ENCODE measurements at regions not wholly inside any gene's neighbourhood (a gene's known extent, or its start where the extent isn't known, plus 50 kb on each side); places are given as distances from the start of the nearest gene placed in this dataset.

DNA sequence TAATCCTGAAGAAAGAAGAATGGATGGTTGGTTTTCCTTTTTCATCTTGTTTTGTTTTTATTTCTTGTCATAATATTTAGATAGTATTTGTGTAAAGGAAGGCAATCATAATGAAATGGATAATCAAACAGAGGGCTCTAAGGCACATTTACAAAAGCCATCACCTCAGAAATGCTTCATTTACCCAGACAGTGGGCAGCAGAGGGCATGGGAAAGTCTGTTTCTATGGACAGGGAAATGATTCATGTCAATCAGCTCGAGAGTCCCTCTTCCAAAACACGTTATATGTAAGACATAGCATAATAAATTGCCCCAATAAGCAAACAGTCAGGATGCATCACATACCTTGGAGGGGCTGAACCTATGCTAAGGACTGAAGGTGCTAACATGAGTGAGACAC, 426.1 kb downstream of the PLPP3 start:
- WGBS, 5 donors, result 73 to 87% (median 81%) methylated on average over 2 of the region's 2 CpGs
- Histone ChIP-seq H3K4me3 (no peak overlapping the region), H3K27me3 (replicated peaks in 1 of 7) (no peaks in the 10 kb centered on the region), H3K27ac (no peak overlapping the region), H3K9me3 (no peaks in the 10 kb centered on the region), H3K36me3 (no peaks in the 10 kb centered on the region), H3K4me1 (no peaks in the 10 kb centered on the region)
- intact Hi-C loops (cut with DNase I; ENCODE audit: low total_unique reads), result no loop called here
- no peak for DNase-seq
- TF ChIP-seq POLR2A (IDR thresholded peaks at IDR 0.05) (no peak), POLR2AphosphoS5 (IDR thresholded peaks at IDR 0.05) (no peak)
- TF ChIP-seq, protein P1, sequence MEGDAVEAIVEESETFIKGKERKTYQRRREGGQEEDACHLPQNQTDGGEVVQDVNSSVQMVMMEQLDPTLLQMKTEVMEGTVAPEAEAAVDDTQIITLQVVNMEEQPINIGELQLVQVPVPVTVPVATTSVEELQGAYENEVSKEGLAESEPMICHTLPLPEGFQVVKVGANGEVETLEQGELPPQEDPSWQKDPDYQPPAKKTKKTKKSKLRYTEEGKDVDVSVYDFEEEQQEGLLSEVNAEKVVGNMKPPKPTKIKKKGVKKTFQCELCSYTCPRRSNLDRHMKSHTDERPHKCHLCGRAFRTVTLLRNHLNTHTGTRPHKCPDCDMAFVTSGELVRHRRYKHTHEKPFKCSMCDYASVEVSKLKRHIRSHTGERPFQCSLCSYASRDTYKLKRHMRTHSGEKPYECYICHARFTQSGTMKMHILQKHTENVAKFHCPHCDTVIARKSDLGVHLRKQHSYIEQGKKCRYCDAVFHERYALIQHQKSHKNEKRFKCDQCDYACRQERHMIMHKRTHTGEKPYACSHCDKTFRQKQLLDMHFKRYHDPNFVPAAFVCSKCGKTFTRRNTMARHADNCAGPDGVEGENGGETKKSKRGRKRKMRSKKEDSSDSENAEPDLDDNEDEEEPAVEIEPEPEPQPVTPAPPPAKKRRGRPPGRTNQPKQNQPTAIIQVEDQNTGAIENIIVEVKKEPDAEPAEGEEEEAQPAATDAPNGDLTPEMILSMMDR (IDR thresholded peaks at IDR 0.05 in 8 of 11, conservative IDR thresholded peaks at IDR 0.05 in 3 of 11), result no peak

DNA sequence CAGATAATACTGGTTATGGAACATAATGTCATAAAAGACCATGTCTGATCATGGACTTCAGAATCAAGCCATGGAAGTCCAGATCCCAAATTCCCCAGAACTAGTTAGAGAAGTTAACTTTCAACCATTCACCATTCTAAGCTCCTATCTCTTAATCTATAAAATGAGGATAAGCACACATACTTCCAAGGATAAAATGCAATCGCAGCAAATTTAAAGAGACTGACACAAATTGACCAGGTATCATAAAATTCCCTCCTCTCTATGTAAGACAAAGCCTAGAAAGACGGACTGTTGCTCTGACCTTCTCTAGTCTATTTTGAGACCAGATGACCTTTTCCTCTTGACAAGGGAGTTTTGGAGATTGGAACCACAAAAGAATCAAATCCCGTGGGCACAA, 426.7 kb downstream of the PLPP3 start:
- Histone ChIP-seq H3K27me3 (replicated peaks in 1 of 7) (no peaks in the 10 kb centered on the region), H3K36me3 (no peaks in the 10 kb centered on the region), H3K27ac (no peak overlapping the region), H3K4me3 (no peak overlapping the region), H3K9me3 (no peaks in the 10 kb centered on the region), H3K4me1 (no peaks in the 10 kb centered on the region)
- no peak for DNase-seq
- intact Hi-C loops (cut with DNase I; ENCODE audit: low total_unique reads), result no loop called here
- WGBS, 5 donors, result 74 to 83% (median 78%) methylated on average over 3 of the region's 3 CpGs
- TF ChIP-seq, protein P1 (IDR thresholded peaks at IDR 0.05 in 8 of 11, conservative IDR thresholded peaks at IDR 0.05 in 3 of 11), result no peak
- TF ChIP-seq POLR2AphosphoS5 (IDR thresholded peaks at IDR 0.05), result no peak
- no peak for TF ChIP-seq POLR2A (IDR thresholded peaks at IDR 0.05)

DNA sequence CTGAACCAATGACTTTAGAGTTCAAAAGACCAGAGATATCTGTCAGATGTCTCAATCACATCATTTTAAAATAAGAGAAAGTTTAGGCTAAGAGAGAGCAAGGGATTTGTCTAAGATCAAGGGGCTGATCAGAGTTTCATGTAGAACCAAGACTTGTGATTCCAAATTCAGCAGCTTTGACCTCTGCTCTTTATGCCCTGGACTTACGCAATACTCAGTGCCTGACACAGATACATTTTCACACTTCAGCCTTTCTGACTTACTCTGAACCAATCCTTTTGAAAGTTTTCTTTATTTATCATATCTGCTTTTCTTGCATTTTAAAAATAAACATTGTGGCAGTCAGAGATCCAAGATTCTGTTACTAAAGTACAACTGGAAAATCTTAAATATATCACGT, 428.0 kb downstream of the PLPP3 start:
- no peak overlapping the region for H3K27ac ChIP-seq
- no peak for DNase-seq
- no peak for TF ChIP-seq POLR2A (IDR thresholded peaks at IDR 0.05)
- no peaks in the 10 kb centered on the region for H3K27me3 ChIP-seq (replicated peaks in 1 of 7)
- no peaks in the 10 kb centered on the region for H3K4me1 ChIP-seq
- H3K4me3 ChIP-seq, result no peak overlapping the region
- 94 to 98% (median 96%) methylated on average over 2 of the region's 2 CpGs for WGBS, 5 donors
- intact Hi-C loops (cut with DNase I; ENCODE audit: low total_unique reads), result no loop called here
- H3K36me3 ChIP-seq, result no peaks in the 10 kb centered on the region
- no peaks in the 10 kb centered on the region for H3K9me3 ChIP-seq

DNA sequence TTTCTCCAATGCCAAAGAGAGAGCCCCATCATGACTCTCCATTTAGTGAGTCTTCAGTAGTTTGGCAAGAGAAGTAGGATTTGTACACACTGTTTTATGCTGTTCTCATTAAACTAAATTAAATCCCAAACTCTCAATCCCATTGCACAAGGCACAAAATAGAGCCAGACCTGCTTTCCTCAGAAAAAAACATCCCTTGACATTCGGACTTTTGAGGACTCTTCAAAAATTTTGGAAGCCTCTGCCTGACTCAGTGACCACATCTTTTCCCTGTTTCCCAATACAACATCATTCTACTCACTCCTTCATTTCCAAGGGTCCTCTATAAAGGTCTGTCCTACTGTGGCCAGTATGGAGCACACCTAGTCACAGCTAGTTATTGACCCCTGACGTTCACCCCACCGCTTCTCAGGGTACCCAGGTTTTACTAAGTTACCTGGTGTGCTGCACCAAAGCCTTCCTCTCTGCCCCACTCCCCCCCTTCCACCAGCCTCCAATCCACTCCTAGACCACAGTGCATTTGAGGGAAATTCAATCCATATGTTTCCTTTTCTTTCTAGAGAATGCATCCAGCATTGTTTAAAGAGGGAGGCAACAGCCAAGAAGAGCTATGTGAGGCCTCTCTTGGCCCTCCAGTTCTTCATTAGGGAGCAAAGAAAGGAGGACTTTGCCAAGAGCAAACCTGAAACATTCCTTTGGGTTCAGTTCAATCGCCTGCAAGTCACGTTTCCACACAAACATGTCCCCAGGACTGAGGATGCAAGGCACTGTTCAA, 428.7 kb downstream of the PLPP3 start:
- Histone ChIP-seq H3K36me3 (no peaks in the 10 kb centered on the region), H3K27me3 (replicated peaks in 1 of 7) (no peaks in the 10 kb centered on the region), H3K4me1 (no peaks in the 10 kb centered on the region), H3K27ac (no peak overlapping the region), H3K4me3 (no peak overlapping the region), H3K9me3 (no peaks in the 10 kb centered on the region)
- intact Hi-C loops (cut with DNase I; ENCODE audit: low total_unique reads), result no loop called here
- no peak for DNase-seq
- TF ChIP-seq POLR2AphosphoS5 (IDR thresholded peaks at IDR 0.05), result no peak
- no peak for TF ChIP-seq POLR2A (IDR thresholded peaks at IDR 0.05)
- TF ChIP-seq, protein P1 (IDR thresholded peaks at IDR 0.05 in 8 of 11, conservative IDR thresholded peaks at IDR 0.05 in 3 of 11), result no peak
- 81 to 94% (median 92%) methylated on average over 5 of the region's 5 CpGs for WGBS, 5 donors
